Neural cell (in vitro differentiated cells): ENCODE measurements at regions not wholly inside any gene's neighbourhood (a gene's known extent, or its start where the extent isn't known, plus 50 kb on each side); places are given as distances from the start of the nearest gene placed in this dataset.

Source experiments
- CTCF ChIP-seq: fragments of 450-650 bp; IDR thresholded peaks from 2 replicates; pipeline ENCODE4 v1.5.1; 2014; ENCODE audit warnings: antibody characterized with exemption, mild to moderate bottlenecking, moderate library complexity; ENCODE audit not compliant: poor library complexity, severe bottlenecking
- EP300 ChIP-seq: fragments of 450-650 bp; conservative IDR thresholded peaks from 2 replicates; pipeline ENCODE4 v1.6.1; 2014; ENCODE audit warnings: antibody characterized with exemption, mild to moderate bottlenecking, moderate library complexity; ENCODE audit not compliant: poor library complexity, severe bottlenecking
- EZH2 ChIP-seq: fragments of 200-600, 300-800 bp; shearing (Covaris generic), sonication (generic); IDR thresholded peaks from 2 replicates; pipeline ENCODE4 v1.6.1; 2014; ENCODE audit warnings: antibody characterized with exemption, low read length, borderline replicate concordance, mild to moderate bottlenecking; ENCODE audit not compliant: insufficient read depth, poor library complexity, severe bottlenecking
- MXI1 ChIP-seq: fragments of 450-650 bp; conservative IDR thresholded peaks from 2 replicates; pipeline ENCODE4 v1.6.1; 2014; ENCODE audit warnings: antibody characterized with exemption, mild to moderate bottlenecking; ENCODE audit not compliant: poor library complexity, severe bottlenecking
- RAD21 ChIP-seq: fragments of 450-650 bp; conservative IDR thresholded peaks from 2 replicates; pipeline ENCODE4 v1.6.1; 2014; ENCODE audit warnings: antibody characterized with exemption, mild to moderate bottlenecking, moderate library complexity
- SMC3 ChIP-seq: fragments of 450-650 bp; conservative IDR thresholded peaks from 2 replicates; pipeline ENCODE4 v1.6.1; 2014; ENCODE audit warnings: antibody characterized with exemption, mild to moderate bottlenecking, moderate library complexity; ENCODE audit not compliant: poor library complexity
- TAF1 ChIP-seq: IDR thresholded peaks from 2 replicates; pipeline ENCODE4 v1.6.1; 2012; ENCODE audit warnings: low read depth
- TF ChIP-seq, protein P1 (sequence below): IDR thresholded peaks from 2 replicates; pipeline ENCODE4 v1.6.1; 2012; ENCODE audit warnings: borderline replicate concordance

DNA sequence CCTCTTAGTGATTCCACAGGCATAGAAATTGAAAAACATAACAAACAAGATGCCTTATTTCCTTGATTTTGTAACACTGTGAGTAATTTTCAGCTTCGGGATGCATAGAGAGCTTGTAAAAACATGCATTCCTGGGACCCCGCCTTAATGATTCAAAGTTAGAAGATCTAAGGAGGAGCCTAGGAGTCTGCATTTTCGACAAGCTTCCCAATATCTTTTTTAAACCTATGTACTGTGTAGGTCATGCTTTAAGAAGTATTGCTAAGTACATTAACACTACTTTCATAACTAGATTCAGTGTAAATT, 109.8 kb upstream of the ZNF516 start:
- TF ChIP-seq CTCF: no peak
- TF ChIP-seq EZH2: no peak
- TF ChIP-seq TAF1: no peak
- no peak for TF ChIP-seq EP300
- TF ChIP-seq MXI1: no peak
- TF ChIP-seq, protein P1, sequence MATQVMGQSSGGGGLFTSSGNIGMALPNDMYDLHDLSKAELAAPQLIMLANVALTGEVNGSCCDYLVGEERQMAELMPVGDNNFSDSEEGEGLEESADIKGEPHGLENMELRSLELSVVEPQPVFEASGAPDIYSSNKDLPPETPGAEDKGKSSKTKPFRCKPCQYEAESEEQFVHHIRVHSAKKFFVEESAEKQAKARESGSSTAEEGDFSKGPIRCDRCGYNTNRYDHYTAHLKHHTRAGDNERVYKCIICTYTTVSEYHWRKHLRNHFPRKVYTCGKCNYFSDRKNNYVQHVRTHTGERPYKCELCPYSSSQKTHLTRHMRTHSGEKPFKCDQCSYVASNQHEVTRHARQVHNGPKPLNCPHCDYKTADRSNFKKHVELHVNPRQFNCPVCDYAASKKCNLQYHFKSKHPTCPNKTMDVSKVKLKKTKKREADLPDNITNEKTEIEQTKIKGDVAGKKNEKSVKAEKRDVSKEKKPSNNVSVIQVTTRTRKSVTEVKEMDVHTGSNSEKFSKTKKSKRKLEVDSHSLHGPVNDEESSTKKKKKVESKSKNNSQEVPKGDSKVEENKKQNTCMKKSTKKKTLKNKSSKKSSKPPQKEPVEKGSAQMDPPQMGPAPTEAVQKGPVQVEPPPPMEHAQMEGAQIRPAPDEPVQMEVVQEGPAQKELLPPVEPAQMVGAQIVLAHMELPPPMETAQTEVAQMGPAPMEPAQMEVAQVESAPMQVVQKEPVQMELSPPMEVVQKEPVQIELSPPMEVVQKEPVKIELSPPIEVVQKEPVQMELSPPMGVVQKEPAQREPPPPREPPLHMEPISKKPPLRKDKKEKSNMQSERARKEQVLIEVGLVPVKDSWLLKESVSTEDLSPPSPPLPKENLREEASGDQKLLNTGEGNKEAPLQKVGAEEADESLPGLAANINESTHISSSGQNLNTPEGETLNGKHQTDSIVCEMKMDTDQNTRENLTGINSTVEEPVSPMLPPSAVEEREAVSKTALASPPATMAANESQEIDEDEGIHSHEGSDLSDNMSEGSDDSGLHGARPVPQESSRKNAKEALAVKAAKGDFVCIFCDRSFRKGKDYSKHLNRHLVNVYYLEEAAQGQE: no peak
- TF ChIP-seq RAD21: no peak
- no peak for TF ChIP-seq SMC3
